H1 (cell line): ENCODE measurements at regions not wholly inside any gene's neighbourhood (a gene's known extent, or its start where the extent isn't known, plus 50 kb on each side); places are given as distances from the start of the nearest gene placed in this dataset.

ENCODE experiments used
- CTCF ChIA-PET: fragments of 300-600 bp; sonication (Branson Sonifier 250); formaldehyde crosslinking; loops from one replicate; lab custom pipeline; 2021; ENCODE audit not compliant: partially characterized antibody; lab: Charles Lee
- POLR2A ChIA-PET: fragments of 300-600 bp; sonication (Branson Sonifier 250); formaldehyde crosslinking; loops from one replicate; lab custom pipeline; 2021; ENCODE audit warnings: inconsistent platforms; ENCODE audit not compliant: partially characterized antibody; lab: Charles Lee
- DNase-seq, 2 experiments: peaks; one replicate each; pipeline versions ENCODE4 v3.0.0 to v3.0.0-alpha.2; 2010 to 2022; ENCODE audit warnings: low spot score in 2 of 2, low read depth in 1 of 2, mixed read lengths in 1 of 2
- FAIRE-seq: peaks from 2 replicates; lab custom pipeline; 2011; peaks lifted over from hg19 to GRCh38; lab: Jason Lieb, UNC
- H2AFZ ChIP-seq: 2 replicates; pipeline ENCODE4 v1.8.1; 2012; ENCODE audit warnings: low read length, inconsistent platforms
- H2AK5ac ChIP-seq: 2 replicates; pipeline ENCODE4 v1.6.1; 2013; ENCODE audit warnings: low read depth, low read length
- H2BK120ac ChIP-seq: replicated peaks from 2 replicates; pipeline ENCODE3; 2013; ENCODE audit warnings: low read depth, low read length, inconsistent platforms
- H2BK12ac ChIP-seq: 2 replicates; pipeline ENCODE4 v1.6.1; 2013; ENCODE audit warnings: low read depth, low read length
- H2BK15ac ChIP-seq: 2 replicates; pipeline ENCODE4 v1.6.1; 2013; ENCODE audit warnings: low read length
- H2BK20ac ChIP-seq: 2 replicates; pipeline ENCODE4 v1.6.1; 2013; ENCODE audit warnings: low read length
- H2BK5ac ChIP-seq: 2 replicates; pipeline ENCODE4 v1.6.1; 2013; ENCODE audit warnings: low read depth, low read length
- H3K14ac ChIP-seq: 2 replicates; pipeline ENCODE4 v1.6.1; 2013; ENCODE audit warnings: inconsistent platforms; ENCODE audit not compliant: insufficient read length
- H3K18ac ChIP-seq: 2 replicates; pipeline ENCODE4 v1.6.1; 2013; ENCODE audit warnings: low read length; ENCODE audit errors: extremely low read depth
- H3K23ac ChIP-seq: 2 replicates; pipeline ENCODE4 v1.6.1; 2013; ENCODE audit warnings: inconsistent platforms; ENCODE audit not compliant: insufficient read length
- H3K23me2 ChIP-seq: 2 replicates; pipeline ENCODE4 v1.6.1; 2013; ENCODE audit warnings: low read depth, low read length
- H3K27ac ChIP-seq: 2 replicates; pipeline ENCODE4 v1.6.1; 2011; ENCODE audit warnings: low read depth, low read length, inconsistent platforms
- H3K27me3 ChIP-seq, 4 experiments: replicated peaks in 1 of 4; 1 replicate in 1 of 4; 2 replicates in 3 of 4; pipeline versions ENCODE4 v1.6.1 to v1.8.1; 2011 to 2013; ENCODE audit warnings: low read length in 3 of 4, mild to moderate bottlenecking in 3 of 4, inconsistent platforms in 2 of 4, mixed read lengths in 2 of 4, moderate library complexity in 1 of 4; ENCODE audit not compliant: control insufficient read depth in 3 of 4, insufficient read depth in 3 of 4; ENCODE audit errors: extremely low read depth in 1 of 4
- H3K36me3 ChIP-seq, 4 experiments: 2 replicates each; pipeline versions ENCODE4 v1.6.1 to v1.8.1; 2011 to 2013; ENCODE audit warnings: mild to moderate bottlenecking in 4 of 4, low read length in 3 of 4, moderate library complexity in 2 of 4, control low read depth in 1 of 4, inconsistent platforms in 1 of 4; ENCODE audit not compliant: insufficient read depth in 4 of 4, control insufficient read depth in 2 of 4
- H3K4ac ChIP-seq: replicated peaks from 2 replicates; pipeline ENCODE3; 2013; ENCODE audit warnings: low read length, low read depth, mixed read lengths, inconsistent platforms; ENCODE audit not compliant: insufficient read length
- H3K4me1 ChIP-seq, 4 experiments: replicated peaks in 1 of 4; 1 replicate in 1 of 4; 2 replicates in 3 of 4; pipeline versions ENCODE4 v1.6.1 to v1.8.1; 2011 to 2013; ENCODE audit warnings: low read length in 3 of 4, inconsistent platforms in 2 of 4, mixed read lengths in 1 of 4; ENCODE audit not compliant: insufficient read depth in 4 of 4, control insufficient read depth in 3 of 4
- H3K4me2 ChIP-seq, 2 experiments: 2 replicates each; pipeline versions ENCODE4 v1.6.1 to v1.8.1; 2011 to 2013; ENCODE audit warnings: low read depth in 2 of 2, low read length in 2 of 2, control low read depth in 1 of 2, inconsistent platforms in 1 of 2, mild to moderate bottlenecking in 1 of 2; ENCODE audit not compliant: insufficient read depth in 1 of 2
- H3K4me3 ChIP-seq, 4 experiments: fragments of 200-600, 300-600 bp in 1 of 4; sonication (generic), shearing (Covaris generic), sonication (Bioruptor Twin) in 1 of 4; 2 replicates each; pipeline versions ENCODE4 v1.5.1 to v1.8.1; 2011 to 2016; ENCODE audit warnings: low read length in 4 of 4, low read depth in 3 of 4, control low read depth in 2 of 4, inconsistent platforms in 2 of 4, mild to moderate bottlenecking in 2 of 4, mixed read lengths in 1 of 4, moderate library complexity in 1 of 4; ENCODE audit not compliant: insufficient read depth in 2 of 4; ENCODE audit errors: extremely low read depth in 1 of 4
- H3K56ac ChIP-seq: replicated peaks from 2 replicates; pipeline ENCODE3; 2013; ENCODE audit warnings: low read depth, mild to moderate bottlenecking, mixed read lengths, low read length, inconsistent platforms; ENCODE audit not compliant: insufficient read length
- H3K79me1 ChIP-seq: 2 replicates; pipeline ENCODE4 v1.6.1; 2013; ENCODE audit warnings: low read depth, low read length, control low read depth
- H3K79me2 ChIP-seq, 2 experiments: 2 replicates each; pipeline versions ENCODE4 v1.6.1 to v1.8.1; 2012 to 2013; ENCODE audit warnings: low read length in 2 of 2, mild to moderate bottlenecking in 2 of 2, inconsistent platforms in 1 of 2; ENCODE audit not compliant: insufficient read depth in 2 of 2, control insufficient read depth in 1 of 2
- H3K9ac ChIP-seq, 4 experiments: replicated peaks in 1 of 4; 1 replicate in 1 of 4; 2 replicates in 3 of 4; pipeline versions ENCODE4 v1.6.1 to v1.8.1; 2011 to 2013; ENCODE audit warnings: low read depth in 3 of 4, low read length in 3 of 4, control low read depth in 2 of 4, mild to moderate bottlenecking in 2 of 4, moderate library complexity in 2 of 4, inconsistent platforms in 1 of 4; ENCODE audit errors: extremely low read depth in 1 of 4
- H3K9me3 ChIP-seq, 2 experiments: 2 replicates each; pipeline versions ENCODE4 v1.6.1 to v1.8.1; 2012 to 2013; ENCODE audit warnings: mild to moderate bottlenecking in 2 of 2, moderate library complexity in 2 of 2, control low read depth in 1 of 2, inconsistent platforms in 1 of 2, low read depth in 1 of 2, low read length in 1 of 2, mixed read lengths in 1 of 2; ENCODE audit not compliant: insufficient read depth in 2 of 2
- H4K20me1 ChIP-seq, 2 experiments: replicated peaks in 1 of 2; 2 replicates each; pipeline versions ENCODE3 to v1.8.1; 2011 to 2013; ENCODE audit warnings: inconsistent platforms in 2 of 2, low read length in 2 of 2, mild to moderate bottlenecking in 1 of 2; ENCODE audit not compliant: insufficient read depth in 2 of 2, control insufficient read depth in 1 of 2
- H4K5ac ChIP-seq: 2 replicates; pipeline ENCODE4 v1.6.1; 2013; ENCODE audit warnings: low read length, low read depth, mixed read lengths, inconsistent platforms; ENCODE audit not compliant: insufficient read length
- H4K8ac ChIP-seq: 2 replicates; pipeline ENCODE4 v1.8.0; 2013; ENCODE audit warnings: mild to moderate bottlenecking, moderate library complexity, low read length, inconsistent platforms; ENCODE audit not compliant: insufficient read depth; ENCODE audit errors: extremely low read depth
- H4K91ac ChIP-seq: replicated peaks from 2 replicates; pipeline ENCODE3; 2013; ENCODE audit warnings: low read length, mixed read lengths, inconsistent platforms; ENCODE audit not compliant: insufficient read length
- BCL11A ChIP-seq, 2 experiments: IDR thresholded peaks; one replicate each; pipeline ENCODE4 v1.6.1; 2011; ENCODE audit warnings: low read depth in 2 of 2, low read length in 2 of 2, mild to moderate bottlenecking in 2 of 2
- CBX8 ChIP-seq: fragments of 300-800, 300-1000 bp; sonication (generic); IDR thresholded peaks from 2 replicates; pipeline ENCODE4 v1.7.1; 2016; ENCODE audit warnings: low read depth, low read length, borderline replicate concordance
- HDAC2 ChIP-seq, 2 experiments: fragments of 300-600 bp in 1 of 2; sonication (generic) in 1 of 2; IDR thresholded peaks; 2 replicates each; pipeline ENCODE4 v1.6.1; 2011 to 2012; ENCODE audit warnings: low read depth in 2 of 2, low read length in 2 of 2, mild to moderate bottlenecking in 2 of 2, moderate library complexity in 2 of 2, borderline replicate concordance in 1 of 2, inconsistent platforms in 1 of 2
- JUND ChIP-seq: IDR thresholded peaks from 2 replicates; pipeline ENCODE4 v1.6.1; 2011; ENCODE audit warnings: mild to moderate bottlenecking, improper control_type of control experiment, low read length
- KDM4A ChIP-seq: IDR thresholded peaks from one replicate; pipeline ENCODE4 v1.7.1; 2012; ENCODE audit warnings: low read depth, mild to moderate bottlenecking, moderate library complexity, low read length, inconsistent platforms; ENCODE audit not compliant: severe bottlenecking
- SUZ12 ChIP-seq: fragments of 200-600 bp; sonication (generic); IDR thresholded peaks from 2 replicates; pipeline ENCODE4 v1.6.1; 2012; ENCODE audit warnings: mild to moderate bottlenecking, inconsistent platforms, low read length, moderate library complexity, mixed read lengths
- TBP ChIP-seq: IDR thresholded peaks from 2 replicates; pipeline ENCODE4 v1.6.1; 2011; ENCODE audit warnings: low read depth, low read length, improper control_type of control experiment
- WGBS, 2 experiments: shearing (Covaris generic) in 1 of 2; methylation state at CpG; one replicate each; pipeline versions ENCODE4 v1.1.6 to v1.1.7; 2013 to 2015; ENCODE audit warnings: low lambda C conversion rate in 2 of 2, mixed read lengths in 2 of 2, inconsistent platforms in 1 of 2, low coverage in 1 of 2, missing lambda C conversion rate in 1 of 2; ENCODE audit not compliant: insufficient replicate concordance in 2 of 2, insufficient coverage in 1 of 2, insufficient read length in 1 of 2; ENCODE audit errors: extremely low coverage in 1 of 2, missing lambda C conversion rate in 1 of 2; 5-methylcytosine and 5-hydroxymethylcytosine counted together

GRCh38 chr5:93188876-93189485 is 392.0 kb downstream of the NR2F1-AS1 start:
- H2AFZ ChIP-seq = no peak overlapping the region
- H3K27me3 ChIP-seq = no peaks in the 10 kb centered on the region
- no peak overlapping the region for H2BK15ac ChIP-seq
- no peak overlapping the region for H2AK5ac ChIP-seq
- no peak for TF ChIP-seq HDAC2 (IDR thresholded peaks at IDR 0.05; ENCODE audit: borderline replicate concordance in 1 of 2, low read depth in 2 of 2, low read length in 2 of 2)
- TF ChIP-seq TBP = no peak
- no peak for TF ChIP-seq CBX8
- no peak for TF ChIP-seq JUND
- no peak for TF ChIP-seq SUZ12
- no peak for TF ChIP-seq KDM4A
- no peak for TF ChIP-seq BCL11A (IDR thresholded peaks at IDR 0.05; ENCODE audit: low read depth in 2 of 2, low read length in 2 of 2)
- H2BK20ac ChIP-seq = no peak overlapping the region
- POLR2A ChIA-PET = no interaction called here
- H3K4ac ChIP-seq = no peak overlapping the region
- CTCF ChIA-PET = no interaction called here
- no peaks in the 10 kb centered on the region for H3K36me3 ChIP-seq
- H3K18ac ChIP-seq = no peak overlapping the region
- no peak for DNase-seq
- H3K79me2 ChIP-seq = no peaks in the 10 kb centered on the region
- H3K79me1 ChIP-seq = no peaks in the 10 kb centered on the region
- no peak overlapping the region for H4K91ac ChIP-seq
- H3K23ac ChIP-seq = no peak overlapping the region
- H2BK12ac ChIP-seq = no peak overlapping the region
- H4K20me1 ChIP-seq = no peaks in the 10 kb centered on the region
- H3K14ac ChIP-seq = no peak overlapping the region
- WGBS, 2 experiments = 96 to 100% methylated on average over 1 to 3 of the region's 3 CpGs
- no peak overlapping the region for H2BK120ac ChIP-seq
- no peak overlapping the region for H3K4me2 ChIP-seq
- no peak overlapping the region for H3K56ac ChIP-seq
- H4K8ac ChIP-seq = no peak overlapping the region
- H3K4me3 ChIP-seq = no peak overlapping the region
- no peak overlapping the region for H4K5ac ChIP-seq
- H3K23me2 ChIP-seq = no peaks in the 10 kb centered on the region
- no peaks in the 10 kb centered on the region for H3K9me3 ChIP-seq
- no peak overlapping the region for H2BK5ac ChIP-seq
- no peak for FAIRE-seq
- no peaks in the 10 kb centered on the region for H3K4me1 ChIP-seq
- H3K27ac ChIP-seq = no peak overlapping the region
- H3K9ac ChIP-seq = no peak overlapping the region
